GM12878 (cell line): ENCODE measurements at regions not wholly inside any gene's neighbourhood (a gene's known extent, or its start where the extent isn't known, plus 50 kb on each side); places are given as distances from the start of the nearest gene placed in this dataset.

ENCODE experiments used
- ATAC-seq: fragments of 200-7000 bp; cut with Tn5 transposase; 3 replicates; pipeline ENCODE4 v1.9.1; 2020; ENCODE audit warnings: mild to moderate bottlenecking, moderate library complexity
- BruUV-seq: library from RNA; stranded (reverse); fragments of 400-500 nt; replicated peaks from 2 replicates; lab custom pipeline; 2021; lab: Mats Ljungman, UMichigan
- CTCF ChIA-PET: fragments of 300-600 bp; sonication (Branson Sonifier 250); formaldehyde crosslinking; extraction: SDS; loops from one replicate; lab custom pipeline; 2021; ENCODE audit warnings: inconsistent platforms; lab: Yijun Ruan, JAX
- POLR2A ChIA-PET: fragments of 350-600 bp; formaldehyde crosslinking; extraction: SDS; loops from one replicate; lab custom pipeline; 2021; ENCODE audit warnings: inconsistent platforms; lab: Charles Lee
- RAD21 ChIA-PET: fragments of 300-600 bp; sonication (Branson Sonifier 250); formaldehyde crosslinking; loops from one replicate; lab custom pipeline; 2023; ENCODE audit warnings: antibody characterized with exemption; ENCODE audit not compliant: unreplicated experiment; lab: Charles Lee
- SMC1A ChIA-PET: fragments of 300-600 bp; sonication (Branson Sonifier 250); formaldehyde crosslinking; loops from one replicate; lab custom pipeline; 2023; ENCODE audit not compliant: unreplicated experiment, uncharacterized antibody; lab: Charles Lee
- DNase-seq: peaks from one replicate; pipeline ENCODE4 v3.0.0-alpha.2; 2011; ENCODE audit warnings: low read depth, low spot score
- FAIRE-seq: peaks from 3 replicates; lab custom pipeline; 2011; peaks lifted over from hg19 to GRCh38; lab: Jason Lieb, UNC
- H2AFZ ChIP-seq: 2 replicates; pipeline ENCODE4 v1.6.0; 2011; ENCODE audit warnings: low read depth, low read length, control low read depth; ENCODE audit not compliant: control insufficient read depth
- H3K27ac ChIP-seq: 2 replicates; pipeline ENCODE4 v1.5.1; 2011; ENCODE audit warnings: control low read depth; ENCODE audit not compliant: control insufficient read depth, insufficient read depth
- H3K27me3 ChIP-seq, 2 experiments: replicated peaks in 1 of 2; 2 replicates each; pipeline versions ENCODE4 v1.6.0 to v1.6.1; 2011; ENCODE audit warnings: low read length in 1 of 2; ENCODE audit not compliant: control insufficient read depth in 2 of 2, insufficient read depth in 2 of 2
- H3K36me3 ChIP-seq, 2 experiments: 2 replicates each; pipeline ENCODE4 v1.5.1; 2011; ENCODE audit warnings: low read length in 1 of 2; ENCODE audit not compliant: control insufficient read depth in 2 of 2, insufficient read depth in 2 of 2
- H3K4me1 ChIP-seq: 2 replicates; pipeline ENCODE4 v1.6.1; 2011; ENCODE audit warnings: mild to moderate bottlenecking, low read length, moderate library complexity, mixed read lengths; ENCODE audit not compliant: control insufficient read depth, insufficient read depth
- H3K4me2 ChIP-seq: 2 replicates; pipeline ENCODE4 v1.6.0; 2011; ENCODE audit warnings: control low read depth; ENCODE audit not compliant: control insufficient read depth, insufficient read depth
- H3K4me3 ChIP-seq: fragments of 200-600 bp; sonication (generic); 2 replicates; pipeline ENCODE4 v1.5.1; 2016
- H3K79me2 ChIP-seq: 2 replicates; pipeline ENCODE4 v1.6.0; 2011; ENCODE audit warnings: low read length; ENCODE audit not compliant: control insufficient read depth, insufficient read depth
- H3K9ac ChIP-seq: 2 replicates; pipeline ENCODE4 v1.8.0; 2011; ENCODE audit warnings: low read length, control low read depth, mixed read lengths; ENCODE audit not compliant: control insufficient read depth, insufficient read depth
- H3K9me3 ChIP-seq: replicated peaks from 3 replicates; pipeline ENCODE4 v1.5.1; 2011; ENCODE audit warnings: mild to moderate bottlenecking, low read length; ENCODE audit not compliant: control insufficient read depth, insufficient read depth
- H4K20me1 ChIP-seq: 2 replicates; pipeline ENCODE4 v1.6.0; 2011; ENCODE audit not compliant: control insufficient read depth, insufficient read depth
- ATF7 ChIP-seq: fragments of 450-650 bp; IDR thresholded peaks from 2 replicates; pipeline ENCODE4 v1.6.1; 2016; ENCODE audit warnings: low read depth, mild to moderate bottlenecking
- FOXM1 ChIP-seq: IDR thresholded peaks from 2 replicates; pipeline ENCODE4 v1.6.1; 2012; ENCODE audit warnings: low read depth, mild to moderate bottlenecking, inconsistent platforms, low read length, moderate library complexity
- KLF5 ChIP-seq: fragments of 450-650 bp; IDR thresholded peaks from 2 replicates; pipeline ENCODE4 v1.6.1; 2014; ENCODE audit warnings: mild to moderate bottlenecking; ENCODE audit not compliant: partially characterized antibody
- NBN ChIP-seq: fragments of 450-650 bp; IDR thresholded peaks from 2 replicates; pipeline ENCODE4 v1.6.1; 2016
- SUPT20H ChIP-seq: IDR thresholded peaks from 2 replicates; pipeline ENCODE4 v1.6.1; 2011; ENCODE audit warnings: low read depth, mild to moderate bottlenecking, low read length, moderate library complexity, borderline replicate concordance; ENCODE audit not compliant: control insufficient read depth
- TAF1 ChIP-seq: IDR thresholded peaks from 2 replicates; pipeline ENCODE4 v1.6.1; 2011; ENCODE audit warnings: mild to moderate bottlenecking, low read depth, low read length, borderline replicate concordance
- TBL1XR1 ChIP-seq: IDR thresholded peaks from 2 replicates; pipeline ENCODE4 v1.6.1; 2012; ENCODE audit warnings: low read depth, low read length, improper control_type of control experiment
- YBX1 ChIP-seq: fragments of 450-650 bp; IDR thresholded peaks from 2 replicates; pipeline ENCODE4 v1.6.1; 2016; ENCODE audit warnings: antibody characterized with exemption
- WGBS: methylation state at CpG from one replicate; pipeline ENCODE4 v1.1.6; 2016; ENCODE audit warnings: low lambda C conversion rate; ENCODE audit not compliant: insufficient replicate concordance, insufficient coverage; ENCODE audit errors: missing lambda C conversion rate; 5-methylcytosine and 5-hydroxymethylcytosine counted together
- in situ Hi-C: fragments of 300-500 bp; cut with MboI; formaldehyde crosslinking; loops from 9 replicates; pipeline ENCODE4 v1.14.3; 2018; ENCODE audit warnings: mixed read lengths
- intact Hi-C: fragments of 100-400 bp; cut with micrococcal nuclease; formaldehyde crosslinking; loops from one replicate; pipeline ENCODE4 v1.14.2; 2022; ENCODE audit not compliant: unreplicated experiment
- TF ChIP-seq, protein P1 (sequence below): IDR thresholded peaks from 2 replicates; pipeline ENCODE4 v1.6.1; 2012; ENCODE audit warnings: low read depth, low read length, improper control_type of control experiment

DNA sequence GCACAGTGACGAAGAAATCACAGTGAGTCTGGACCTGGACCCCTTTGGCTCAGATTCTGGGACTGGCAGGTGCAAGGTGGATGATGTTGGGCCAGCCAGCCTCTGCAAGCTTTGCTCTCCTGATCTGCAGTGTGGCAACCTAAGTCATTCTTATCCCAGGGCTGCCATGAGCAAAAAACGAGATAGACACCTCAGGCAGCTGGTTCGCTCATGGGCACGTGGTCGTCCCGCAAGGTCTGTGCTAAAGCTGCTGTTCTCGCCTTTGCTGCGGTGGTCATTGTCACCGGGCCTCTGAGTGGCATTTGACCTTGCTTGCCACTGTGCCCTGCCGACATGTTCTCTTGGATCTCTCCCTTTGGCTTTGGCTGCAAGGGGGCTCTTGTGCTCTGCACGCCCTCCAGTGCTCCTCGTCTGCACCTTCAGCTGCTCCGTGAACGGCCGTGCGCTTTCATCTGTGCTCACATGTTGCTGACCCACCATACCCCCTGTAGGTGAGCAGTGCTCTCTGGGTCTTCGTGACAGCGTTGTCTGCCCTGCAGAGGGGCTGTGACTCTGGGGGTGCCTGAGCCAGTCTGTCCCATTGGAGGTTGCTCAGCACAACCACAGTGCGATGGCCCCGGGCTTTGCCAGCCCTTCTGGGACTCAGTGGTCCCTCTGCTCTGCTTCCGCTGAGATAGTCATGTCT, 317.0 kb downstream of the GLRX3 start:
- H3K4me3 ChIP-seq = no peak overlapping the region
- no TSS peak for BruUV-seq
- H3K4me1 ChIP-seq = no peaks in the 10 kb centered on the region
- ChIA-PET CTCF (no interaction called here), POLR2A (no interaction called here), SMC1A (no interaction called here), RAD21 (no interaction called here)
- H3K79me2 ChIP-seq = no peaks in the 10 kb centered on the region
- no peak overlapping the region for H3K27ac ChIP-seq
- H2AFZ ChIP-seq = no peak overlapping the region
- DNase-seq = no peak
- no peak overlapping the region for H3K9ac ChIP-seq
- FAIRE-seq = no peak
- no peaks in the 10 kb centered on the region for H3K27me3 ChIP-seq
- WGBS = 27% methylated on average over 21 of the region's 21 CpGs
- ATAC-seq = no peak
- H3K4me2 ChIP-seq = no peak overlapping the region
- H4K20me1 ChIP-seq = no peaks in the 10 kb centered on the region
- no peaks in the 10 kb centered on the region for H3K36me3 ChIP-seq
- H3K9me3 ChIP-seq = no peaks in the 10 kb centered on the region
- intact Hi-C loops = no loop called here
- TF ChIP-seq KLF5 (no peak), NBN (no peak), YBX1 (no peak), SUPT20H (no peak), TBL1XR1 (no peak), ATF7 (no peak), TAF1 (no peak), FOXM1 (no peak)
- TF ChIP-seq, protein P1, sequence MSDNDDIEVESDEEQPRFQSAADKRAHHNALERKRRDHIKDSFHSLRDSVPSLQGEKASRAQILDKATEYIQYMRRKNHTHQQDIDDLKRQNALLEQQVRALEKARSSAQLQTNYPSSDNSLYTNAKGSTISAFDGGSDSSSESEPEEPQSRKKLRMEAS = no peak
- in situ Hi-C loops = no loop called here
